Dermis microvascular lymphatic vessel endothelial cell (primary cell): ENCODE measurements at regions not wholly inside any gene's neighbourhood (a gene's known extent, or its start where the extent isn't known, plus 50 kb on each side); places are given as distances from the start of the nearest gene placed in this dataset.
"Not testable (repeated sequence)": the region's sequence is repeated elsewhere in the genome, so short reads cannot be mapped to it uniquely, and the experiment has no call there.

Source experiments
- DNase-seq, 2 donors: peaks; one replicate each; pipeline versions ENCODE4 v3.0.0 to v3.0.0-alpha.2; 2010; ENCODE audit warnings: low read depth in 2 of 2

DNA sequence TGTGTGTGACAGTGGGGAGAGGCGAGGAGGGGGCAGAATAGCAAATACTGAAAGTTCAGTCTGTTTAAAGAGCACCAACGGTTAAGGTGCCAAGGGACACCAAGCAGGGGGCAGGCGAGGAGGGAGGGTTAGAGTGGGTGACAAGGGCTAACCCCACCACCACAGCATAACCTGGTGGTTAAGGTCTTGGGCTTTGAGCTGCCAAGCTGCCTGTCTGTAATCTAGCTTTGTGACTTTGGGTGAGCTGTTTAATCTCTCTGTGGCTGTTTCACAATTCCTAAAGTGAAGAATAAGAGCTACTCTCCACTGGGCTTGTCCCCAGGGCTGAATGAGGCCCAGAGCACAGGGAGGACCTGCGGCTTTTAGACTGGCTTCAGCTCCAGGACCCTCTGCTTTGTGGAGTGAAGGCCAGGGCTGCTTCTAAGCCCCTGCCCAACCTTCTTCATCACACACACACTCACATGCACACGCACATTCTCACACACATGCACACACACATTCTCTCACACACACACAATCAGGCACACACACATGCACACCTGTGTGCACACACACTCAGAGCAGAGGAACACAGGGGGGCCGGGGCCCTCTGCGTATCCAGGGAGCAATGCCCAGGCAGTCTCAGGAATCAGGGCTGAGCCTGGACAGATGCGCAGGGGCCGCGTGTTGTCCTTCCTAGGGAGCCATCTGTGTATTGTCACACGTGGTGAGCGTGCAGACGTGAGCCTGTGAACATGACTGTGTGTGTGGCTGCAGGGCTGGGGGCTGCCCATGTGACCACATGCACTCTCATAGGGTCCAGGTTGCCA, 101.6 kb upstream of the TARDBP start:
- DNase-seq: no peak

DNA sequence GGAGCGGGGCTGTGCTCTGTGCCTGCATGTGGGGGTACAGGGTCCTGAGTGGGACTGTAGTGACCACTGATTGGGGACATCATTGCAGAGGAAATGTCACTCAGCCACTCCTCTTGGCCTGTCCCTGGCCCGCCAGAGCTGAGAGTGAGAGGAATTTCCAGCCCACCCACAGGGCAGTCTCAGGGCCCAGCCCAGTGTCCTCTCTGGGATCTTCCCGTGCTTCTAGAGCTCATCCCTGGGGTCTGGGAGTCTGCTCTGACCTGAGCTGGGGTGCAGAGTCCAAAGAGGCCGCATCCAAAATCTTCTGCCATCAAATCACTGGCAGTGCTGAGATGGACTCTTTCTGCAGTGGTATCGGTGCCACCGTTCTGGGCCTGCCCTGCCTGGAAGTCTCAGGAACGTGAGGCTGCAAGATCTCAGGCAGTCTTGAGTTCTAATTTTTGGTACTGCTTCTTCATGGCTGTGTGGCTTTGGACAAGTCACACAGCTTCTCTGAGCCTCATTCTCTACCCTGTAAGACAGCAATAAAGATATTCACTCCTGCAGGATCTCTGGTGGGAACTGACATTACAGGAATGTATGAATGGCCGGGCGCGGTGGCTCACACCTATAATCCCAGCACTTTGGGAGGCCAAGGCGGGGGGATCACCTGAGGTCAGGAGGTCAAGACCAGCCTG, 100.8 kb upstream of the TARDBP start:
- no peak for DNase-seq

DNA sequence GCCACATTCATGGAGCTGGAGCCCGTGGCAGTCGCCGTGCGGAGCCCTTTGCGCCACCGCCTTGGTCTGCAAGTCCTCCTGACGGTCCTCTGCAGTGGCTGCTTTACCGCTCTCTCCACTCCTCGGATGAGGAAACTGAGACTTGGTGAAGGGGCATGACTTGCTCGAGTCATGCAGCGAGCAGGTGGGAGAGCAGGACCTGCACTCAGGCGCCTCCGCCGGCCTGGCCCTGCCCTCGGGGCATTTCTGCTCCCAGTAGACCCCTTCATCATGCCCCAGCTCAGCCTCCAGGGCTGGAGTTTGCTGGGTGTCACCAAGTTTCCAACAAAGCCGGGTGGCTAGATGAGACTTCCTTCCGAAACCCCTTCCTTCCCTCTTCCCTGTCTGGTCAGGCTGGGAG, 100.0 kb upstream of the TARDBP start:
- no peak for DNase-seq

DNA sequence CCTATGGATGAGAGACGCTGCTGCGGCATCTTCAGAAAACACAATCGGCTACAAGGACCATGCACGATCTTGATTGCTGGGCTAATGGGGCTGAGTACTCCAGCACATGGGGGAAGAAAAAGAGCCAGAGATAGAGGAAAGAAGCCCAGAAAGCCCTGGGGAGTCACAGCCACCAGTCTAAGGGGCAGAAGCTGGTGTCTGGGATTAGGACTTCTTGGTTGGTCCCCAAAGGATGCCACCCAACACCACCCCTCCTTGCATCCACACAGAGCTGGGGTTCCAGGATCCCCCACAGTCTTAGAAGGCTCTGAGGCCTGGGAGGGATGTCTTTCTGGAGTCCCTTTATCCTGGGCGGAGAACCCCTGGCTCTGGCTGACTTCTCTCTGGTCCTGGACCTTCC, 98.4 kb upstream of the TARDBP start:
- DNase-seq: no peak

DNA sequence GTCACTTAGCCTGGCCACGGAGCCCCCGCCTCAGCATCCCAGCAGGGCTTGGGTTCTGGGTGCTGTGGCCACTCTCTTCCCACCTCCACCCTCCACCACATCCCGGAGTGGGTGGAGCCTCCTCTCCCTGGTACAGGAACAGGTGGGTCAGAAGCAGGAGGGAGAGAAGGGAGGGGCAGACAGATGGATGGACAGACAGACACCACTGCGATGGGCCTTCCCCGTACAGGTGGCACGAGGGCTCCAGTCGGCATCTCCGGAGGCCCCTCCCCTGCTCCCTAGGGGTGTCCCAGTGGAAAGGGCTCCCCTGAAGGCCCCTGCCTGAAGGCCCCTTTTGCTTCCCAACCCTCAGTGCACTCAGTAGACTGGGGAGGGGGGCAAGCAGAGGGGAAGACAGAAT, 96.9 kb upstream of the TARDBP start:
- no peak for DNase-seq

DNA sequence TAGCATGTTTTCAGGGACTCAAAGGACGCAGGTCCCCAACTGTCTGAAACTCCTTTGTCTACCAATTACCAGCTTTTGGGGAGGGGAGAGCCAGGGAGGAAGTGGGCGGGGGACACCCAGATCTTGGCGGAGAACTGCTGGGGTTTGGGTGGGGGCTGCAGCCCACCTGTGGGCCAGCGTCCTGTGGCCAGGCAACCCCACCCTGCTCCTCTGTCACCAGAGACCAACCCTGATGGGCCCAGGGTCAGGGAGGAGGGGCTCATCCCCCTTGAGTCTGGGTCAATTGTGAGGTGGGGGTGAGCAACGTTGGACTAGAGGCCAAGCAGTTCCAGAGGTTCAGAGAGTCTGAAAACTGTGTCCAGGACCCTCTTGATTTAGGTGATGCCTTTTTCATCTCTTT, 96.1 kb upstream of the TARDBP start:
- DNase-seq: no peak

DNA sequence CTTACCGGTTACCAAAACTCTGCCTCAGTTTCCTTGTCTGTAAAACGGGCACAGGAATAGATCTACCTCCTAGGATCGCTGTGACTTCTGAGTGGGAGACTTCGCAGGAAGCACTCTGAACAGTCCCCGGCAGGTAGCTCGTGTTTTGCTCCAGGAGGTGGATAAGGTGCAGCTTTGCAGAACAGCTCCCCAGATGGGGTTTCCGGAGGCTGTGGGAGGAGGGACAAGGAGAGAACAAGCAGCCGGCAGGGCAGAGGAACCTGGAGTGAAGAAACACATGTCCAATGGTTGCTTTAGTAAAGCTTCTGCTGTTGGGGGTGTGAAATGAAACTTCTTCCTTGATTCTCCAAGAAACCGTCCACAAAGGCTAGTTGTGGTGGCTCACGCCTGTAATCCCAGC, 95.5 kb upstream of the TARDBP start:
- DNase-seq: no peak

DNA sequence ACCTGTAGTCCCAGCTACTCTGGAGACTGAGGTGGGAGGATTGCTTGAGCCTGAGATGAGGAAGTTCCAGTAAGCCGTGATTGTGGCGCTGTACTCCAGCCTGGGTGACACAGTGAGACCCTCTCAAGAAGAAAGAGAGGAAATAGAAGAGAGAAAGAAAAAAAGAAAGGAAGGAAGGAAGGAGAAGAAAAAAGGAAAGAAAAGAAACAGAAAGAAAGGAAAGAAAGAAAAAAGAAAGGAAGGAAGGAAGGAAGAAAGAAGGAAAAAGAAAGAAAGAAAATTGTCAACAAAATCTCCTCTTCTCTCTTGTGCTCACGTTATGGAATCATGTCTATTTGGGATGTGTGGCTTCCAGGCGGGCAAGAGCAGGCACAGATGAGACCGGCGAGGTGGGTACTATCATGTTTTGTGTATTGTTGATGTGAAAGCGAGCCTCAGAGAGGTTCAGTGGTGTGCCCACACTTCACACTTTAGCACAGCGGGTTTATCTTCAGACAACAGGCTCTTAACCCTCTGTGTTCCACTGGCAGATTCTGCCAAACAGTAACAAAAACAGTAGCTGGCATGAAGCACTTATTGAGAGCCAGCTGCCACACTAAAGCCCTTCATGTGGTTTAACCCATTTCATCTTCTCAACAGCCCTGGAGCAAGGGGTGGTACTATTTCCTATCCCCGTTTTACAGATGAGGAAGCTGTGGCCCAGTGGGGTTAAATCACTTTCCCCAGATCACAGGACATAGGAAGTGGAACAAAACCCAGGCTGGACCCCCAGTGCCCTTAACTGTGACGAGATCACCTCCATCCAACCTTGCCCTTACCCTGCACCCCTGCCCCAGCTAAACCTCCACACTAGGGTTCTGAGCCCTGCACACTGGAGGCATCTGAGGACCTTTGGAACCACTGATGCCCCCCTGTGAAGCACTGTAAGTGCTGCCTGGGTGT, 94.7 kb upstream of the TARDBP start:
- DNase-seq: no peak

DNA sequence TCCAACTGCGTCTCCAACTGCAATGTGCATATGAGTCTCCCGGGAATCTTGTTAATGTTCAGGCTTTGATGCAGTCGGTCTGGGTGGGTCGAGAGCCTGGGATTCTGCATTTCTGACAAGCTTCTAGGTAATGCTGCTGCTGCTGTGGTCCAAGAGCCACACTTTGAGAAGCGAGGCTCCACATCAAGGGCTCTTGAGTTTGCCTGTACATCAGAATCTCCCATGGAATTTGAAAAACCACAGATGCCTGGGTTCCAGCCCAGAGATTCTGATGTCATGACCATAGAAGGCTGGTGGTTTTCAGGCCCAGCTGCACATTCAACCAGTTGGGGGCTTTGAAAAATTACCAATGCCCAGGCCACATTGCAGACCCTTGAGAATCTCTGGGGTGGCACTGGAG, 93.9 kb upstream of the TARDBP start:
- no peak for DNase-seq

DNA sequence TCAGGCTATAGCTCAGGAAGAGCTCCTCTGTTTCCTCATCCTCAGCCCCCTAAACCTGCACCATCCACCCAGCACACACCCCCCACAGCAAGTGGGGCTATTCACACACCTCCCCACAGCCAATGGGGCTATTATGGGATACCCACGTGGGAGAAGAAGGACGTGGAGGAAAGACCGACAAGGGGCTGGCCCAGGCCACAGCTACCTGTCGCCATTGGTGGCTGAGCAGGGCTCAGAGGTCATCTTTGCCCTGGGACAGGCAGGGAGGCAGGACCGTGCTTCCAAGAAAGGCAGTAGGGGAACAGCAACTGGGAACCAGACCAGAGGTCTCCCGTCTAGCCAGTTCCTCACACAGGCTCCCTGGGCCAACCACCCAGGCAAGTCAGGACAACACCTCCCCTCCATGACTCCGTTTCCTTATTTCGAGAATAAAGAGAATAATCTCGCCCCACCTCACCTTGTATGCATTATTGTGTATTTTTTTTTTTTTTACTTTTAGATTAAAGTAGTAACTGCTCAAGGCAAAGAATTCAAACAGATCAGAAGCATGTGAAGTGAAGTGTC, 92.3 kb upstream of the TARDBP start:
- DNase-seq: no peak

DNA sequence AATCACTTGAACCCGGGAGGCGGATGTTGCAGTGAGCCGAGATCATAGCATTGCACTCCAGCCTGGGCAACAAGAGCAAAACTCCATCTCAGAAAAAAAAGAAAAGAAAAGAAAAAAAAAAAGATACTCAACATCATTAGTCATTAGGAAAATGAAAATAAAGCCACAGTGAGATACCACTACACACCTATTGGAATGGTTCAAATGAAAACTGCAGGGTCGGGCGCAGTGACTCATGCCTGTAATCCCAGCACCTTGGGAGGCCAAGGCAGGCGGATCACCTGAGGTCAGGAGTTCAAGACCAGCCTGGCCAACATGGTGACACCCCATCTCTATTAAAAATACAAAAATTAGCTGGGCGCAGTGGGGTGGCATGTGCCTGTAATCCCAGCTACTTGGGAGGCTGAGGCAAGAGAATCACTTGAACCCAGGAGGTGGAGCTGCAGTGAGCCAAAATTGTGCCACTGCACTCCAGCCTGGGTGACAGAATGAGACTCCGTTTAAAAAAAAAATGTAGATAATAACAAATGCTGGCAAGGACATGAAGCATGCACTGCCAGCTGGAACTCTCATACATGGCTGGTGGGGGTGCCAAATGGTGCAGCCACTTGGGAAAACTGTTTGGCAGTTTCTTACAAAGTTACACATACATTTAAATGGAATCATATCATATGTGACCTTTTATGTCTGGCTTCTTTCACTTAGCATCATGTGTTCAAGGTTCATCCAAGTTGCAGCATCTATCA, 90.0 kb upstream of the TARDBP start:
- not testable (repeated sequence) for DNase-seq

DNA sequence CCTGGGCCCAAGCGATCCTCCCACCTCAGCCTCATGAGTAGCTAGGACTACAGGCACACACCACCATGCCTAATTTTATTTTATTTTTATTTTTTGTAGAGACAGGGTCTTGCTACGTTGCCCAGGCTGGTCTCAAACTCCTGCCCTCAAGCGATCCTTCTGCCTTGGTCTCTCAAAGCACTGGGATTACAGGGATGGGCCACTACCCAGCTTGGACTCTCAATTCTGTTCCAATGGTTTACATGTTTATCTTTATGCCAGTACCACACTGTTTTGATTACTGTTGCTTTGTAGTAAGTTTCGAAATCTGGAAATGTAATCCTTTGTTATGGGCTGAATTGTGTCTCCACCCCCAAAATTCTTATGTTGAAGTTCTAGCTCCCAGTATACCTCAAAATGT, 88.4 kb upstream of the TARDBP start:
- DNase-seq: no peak

DNA sequence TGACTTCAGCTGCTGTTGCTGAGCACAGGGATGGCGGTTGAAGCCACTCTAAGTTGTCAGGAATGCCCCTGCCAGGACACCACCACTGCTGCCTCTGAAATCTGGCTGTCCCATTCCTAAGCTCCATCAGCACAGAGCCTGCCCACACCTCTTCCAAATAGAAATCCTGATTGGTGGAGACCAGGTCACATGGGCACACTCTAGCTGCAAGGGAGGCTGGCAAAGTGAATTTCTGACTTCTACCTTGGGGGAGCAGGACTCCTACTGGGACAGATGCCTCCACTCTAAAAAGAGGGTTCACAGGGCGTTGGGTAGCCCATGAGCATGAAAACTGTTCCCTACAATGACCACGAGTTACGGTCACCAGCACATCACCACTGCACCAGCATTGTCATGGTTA, 83.8 kb upstream of the TARDBP start:
- DNase-seq: no peak

DNA sequence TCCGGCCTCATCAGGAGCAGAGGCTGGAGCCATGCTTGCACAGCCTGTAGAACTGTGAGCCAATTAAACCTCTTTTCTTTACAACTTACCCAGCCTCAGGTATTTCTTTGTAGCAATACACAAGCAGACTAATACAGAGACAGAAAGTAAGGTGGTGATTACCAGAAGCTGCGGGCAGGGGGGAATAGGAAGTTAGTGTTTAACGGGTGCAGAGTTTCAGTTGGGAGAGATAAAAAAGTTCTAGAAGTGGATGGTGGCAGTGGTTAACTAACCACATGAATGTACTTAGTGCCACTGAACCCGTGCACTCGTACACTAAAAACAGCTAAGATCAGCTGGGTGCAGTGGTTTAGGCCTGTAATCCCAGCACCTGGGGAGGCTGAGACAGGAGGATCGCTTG, 80.4 kb upstream of the TARDBP start:
- DNase-seq: no peak

DNA sequence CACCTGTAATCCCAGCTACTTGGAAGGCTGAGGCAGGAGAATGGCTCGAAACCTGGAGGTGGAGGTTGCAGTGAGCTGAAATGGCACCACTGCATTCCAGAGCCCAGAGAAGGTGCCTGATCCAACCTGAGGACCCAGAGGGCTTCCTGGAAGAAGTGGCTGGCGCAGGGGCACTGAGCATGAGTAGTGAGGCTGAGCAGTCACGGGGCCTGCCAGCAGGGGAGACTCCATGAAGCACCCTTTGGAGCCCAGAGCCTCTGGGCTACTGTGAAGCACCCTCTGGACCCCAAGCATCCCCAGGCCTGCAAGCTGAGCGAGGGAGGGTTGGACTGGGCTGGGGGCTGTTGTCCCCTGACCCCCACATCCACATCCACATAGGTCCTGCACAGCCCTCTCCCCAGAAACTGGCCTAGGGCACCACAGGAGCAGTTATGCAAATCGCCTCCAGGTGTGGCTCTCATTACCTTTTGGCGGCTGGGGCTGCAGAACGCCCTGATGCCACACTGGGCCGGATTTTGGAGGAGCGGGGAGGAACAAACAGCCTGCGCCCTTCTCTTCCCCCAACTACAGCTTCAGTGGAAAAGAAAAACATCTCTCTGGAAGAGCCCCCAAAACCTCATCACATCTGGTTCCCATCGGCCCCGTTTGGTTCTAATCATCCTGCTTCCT, 78.2 kb upstream of the TARDBP start:
- DNase-seq: no peak

DNA sequence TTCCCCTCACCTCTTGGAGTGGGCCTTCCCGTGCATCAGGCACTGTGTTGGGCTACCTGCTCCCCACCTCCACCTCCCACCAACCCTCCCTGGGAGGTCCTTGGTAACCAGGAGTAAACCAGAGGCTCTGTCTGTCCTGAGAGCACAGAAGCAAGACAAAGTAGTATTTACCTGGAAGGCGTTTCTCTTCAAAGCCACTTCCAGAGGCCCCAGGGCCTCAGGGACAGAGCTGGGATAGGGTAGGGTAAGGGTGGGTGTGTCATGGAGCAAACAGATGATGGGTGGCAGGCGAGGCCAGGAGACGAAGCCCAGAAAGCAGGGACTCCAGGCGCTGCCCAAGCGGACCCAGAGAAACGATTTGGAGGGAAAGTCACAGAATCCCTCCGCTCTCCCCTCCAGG, 77.2 kb upstream of the TARDBP start:
- no peak for DNase-seq

DNA sequence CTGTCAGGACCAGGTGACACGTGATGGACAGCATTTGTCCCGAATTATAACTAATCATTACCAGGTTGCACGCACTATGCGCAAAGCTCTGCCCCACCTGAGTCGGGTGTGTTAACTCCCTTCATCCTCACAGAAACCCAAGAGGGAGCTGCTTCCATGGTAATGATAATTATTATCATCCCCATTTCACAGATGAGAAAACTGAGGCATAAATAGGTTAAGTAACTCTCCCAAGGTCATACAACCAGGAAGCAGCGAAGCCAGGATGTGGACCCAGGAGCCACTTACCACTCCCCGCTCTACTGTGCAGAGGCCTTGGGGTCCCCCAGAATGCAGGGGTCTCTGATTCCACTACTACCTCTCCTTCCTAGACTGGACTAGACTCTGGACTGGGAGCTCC, 76.7 kb upstream of the TARDBP start:
- no peak for DNase-seq

DNA sequence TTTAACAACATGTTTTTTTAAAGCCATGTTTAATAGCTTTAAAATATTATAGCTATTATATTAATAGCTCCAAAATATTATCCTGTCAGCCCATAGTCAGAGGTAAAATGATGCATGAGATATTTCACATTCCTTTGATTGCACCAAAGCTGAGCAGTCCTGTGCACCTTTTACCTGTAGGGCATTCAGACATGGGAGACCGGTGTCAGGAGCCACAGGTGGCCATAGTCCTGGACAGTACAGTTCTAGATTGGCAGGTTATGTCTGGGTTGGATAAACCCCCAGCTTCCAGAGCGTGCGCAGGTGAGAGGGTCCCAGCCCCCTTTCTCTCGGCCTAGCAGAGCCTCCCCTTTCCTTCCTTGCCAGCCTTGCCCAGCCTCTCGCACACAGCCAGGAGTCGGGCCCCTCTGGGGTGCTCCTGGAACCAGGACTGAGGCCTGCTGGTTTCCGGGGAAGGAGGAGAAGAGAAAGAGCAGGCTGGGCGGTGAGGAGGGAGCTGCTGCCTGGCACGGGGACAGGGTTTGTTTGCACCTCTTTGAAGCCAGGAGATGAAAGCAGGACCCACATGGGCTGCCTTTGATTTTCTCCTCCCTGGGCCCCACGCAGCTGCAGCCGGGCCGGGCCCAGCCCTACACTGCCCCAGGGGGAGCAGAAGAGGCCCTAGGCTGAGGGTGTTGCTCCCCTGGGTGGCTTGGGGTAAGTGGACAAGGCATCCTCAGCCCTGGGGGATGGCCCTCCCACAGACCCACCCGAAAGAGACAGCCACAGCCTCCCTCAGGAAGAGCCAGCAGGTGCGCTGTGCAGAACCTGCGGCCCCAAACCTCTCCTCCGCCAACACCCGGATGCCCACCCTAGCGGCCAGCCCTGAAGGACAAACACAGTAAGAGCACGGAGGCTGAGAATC, 75.2 kb upstream of the TARDBP start:
- DNase-seq: no peak

DNA sequence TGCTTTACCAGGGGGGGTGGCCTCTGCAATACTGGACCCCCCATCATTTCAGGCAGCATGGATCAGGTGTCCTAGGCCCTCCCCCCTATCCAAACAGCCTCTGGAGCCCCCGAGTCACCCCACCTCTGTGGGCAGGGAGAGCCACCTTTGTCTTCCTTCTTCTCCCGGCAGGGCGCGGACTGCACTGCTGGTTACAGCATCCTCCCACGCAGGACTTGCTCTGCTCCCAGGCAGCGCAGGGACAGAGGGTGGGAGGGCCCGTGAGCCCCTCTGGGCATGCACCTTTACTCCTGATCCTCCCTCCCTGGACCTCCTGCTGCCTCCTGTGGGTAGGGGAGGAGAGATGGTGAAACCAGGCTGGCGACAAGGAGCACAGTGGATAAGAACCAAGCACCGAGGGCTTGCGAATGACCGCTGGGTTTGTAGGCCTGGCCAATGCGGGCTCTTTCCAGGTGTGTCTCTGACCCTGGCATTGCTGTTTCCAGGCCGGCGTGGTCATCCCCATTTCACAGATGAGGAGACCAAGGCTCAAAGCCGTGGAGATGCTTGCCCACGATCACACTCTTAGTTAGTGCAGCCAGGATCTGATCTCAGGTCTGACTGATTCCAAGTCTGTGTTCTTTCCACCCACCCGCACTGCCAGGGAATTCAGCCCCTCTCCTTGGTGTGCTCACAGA, 73.6 kb upstream of the TARDBP start:
- DNase-seq: no peak
